ENCODE measurements at regions not wholly inside any gene's neighbourhood (a gene's known extent, or its start where the extent isn't known, plus 50 kb on each side); places are given as distances from the start of the nearest gene placed in this dataset.

- TF ChIP-seq, protein P1, sequence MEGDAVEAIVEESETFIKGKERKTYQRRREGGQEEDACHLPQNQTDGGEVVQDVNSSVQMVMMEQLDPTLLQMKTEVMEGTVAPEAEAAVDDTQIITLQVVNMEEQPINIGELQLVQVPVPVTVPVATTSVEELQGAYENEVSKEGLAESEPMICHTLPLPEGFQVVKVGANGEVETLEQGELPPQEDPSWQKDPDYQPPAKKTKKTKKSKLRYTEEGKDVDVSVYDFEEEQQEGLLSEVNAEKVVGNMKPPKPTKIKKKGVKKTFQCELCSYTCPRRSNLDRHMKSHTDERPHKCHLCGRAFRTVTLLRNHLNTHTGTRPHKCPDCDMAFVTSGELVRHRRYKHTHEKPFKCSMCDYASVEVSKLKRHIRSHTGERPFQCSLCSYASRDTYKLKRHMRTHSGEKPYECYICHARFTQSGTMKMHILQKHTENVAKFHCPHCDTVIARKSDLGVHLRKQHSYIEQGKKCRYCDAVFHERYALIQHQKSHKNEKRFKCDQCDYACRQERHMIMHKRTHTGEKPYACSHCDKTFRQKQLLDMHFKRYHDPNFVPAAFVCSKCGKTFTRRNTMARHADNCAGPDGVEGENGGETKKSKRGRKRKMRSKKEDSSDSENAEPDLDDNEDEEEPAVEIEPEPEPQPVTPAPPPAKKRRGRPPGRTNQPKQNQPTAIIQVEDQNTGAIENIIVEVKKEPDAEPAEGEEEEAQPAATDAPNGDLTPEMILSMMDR (IDR thresholded peaks at IDR 0.05) = no peak
- TF ChIP-seq POLR2A (IDR thresholded peaks at IDR 0.05) = no peak
Measured at GRCh38 chr16:11487289-11487688, 99.4 kb downstream of the LITAF start.

Measured in uterus (tissue), 2 donors.